ENCODE measurements at regions not wholly inside any gene's neighbourhood (a gene's known extent, or its start where the extent isn't known, plus 50 kb on each side); places are given as distances from the start of the nearest gene placed in this dataset.

GRCh38 chr6:56370127-56370540 is 122.8 kb upstream of the COL21A1 start (continued):
- TF ChIP-seq PREB (CRISPR knock-in tag; IDR thresholded peaks at IDR 0.05) (no peak), ZNF574 (CRISPR knock-in tag; IDR thresholded peaks at IDR 0.05) (peak; percentile 54), TAF1 (CRISPR knock-in tag; IDR thresholded peaks at IDR 0.05) (no peak), RXRB (CRISPR knock-in tag; IDR thresholded peaks at IDR 0.05; ENCODE audit: borderline replicate concordance) (peak; percentile 89), BHLHE40 (IDR thresholded peaks at IDR 0.05; ENCODE audit: low read length) (no peak), EP300 (IDR thresholded peaks at IDR 0.05; ENCODE audit: low read depth in 2 of 2, low read length in 2 of 2) (no peak), EP300 (CRISPR knock-in tag; IDR thresholded peaks at IDR 0.05; ENCODE audit: borderline replicate concordance) (no peak), ZNF256 (CRISPR knock-in tag; conservative IDR thresholded peaks at IDR 0.05) (no peak), KLF11 (CRISPR knock-in tag; IDR thresholded peaks at IDR 0.05) (no peak), RBM22 (optimal IDR thresholded peaks at IDR 0.05; ENCODE audit: low read length) (no peak), MIER3 (CRISPR knock-in tag; IDR thresholded peaks at IDR 0.05; ENCODE audit: borderline replicate concordance) (peak; percentile 89; the same call in 1 of the 2 replicates), ZKSCAN8 (CRISPR knock-in tag; IDR thresholded peaks at IDR 0.05; ENCODE audit: borderline replicate concordance) (0 out of 2 replicates have a peak, but pooled peaks have one; percentile 47), WIZ (CRISPR knock-in tag; IDR thresholded peaks at IDR 0.05) (no peak), LCORL (IDR thresholded peaks at IDR 0.05) (no peak), LCORL (CRISPR knock-in tag; IDR thresholded peaks at IDR 0.05) (peak; percentile 18; the same call in 1 of the 2 replicates), JDP2 (CRISPR knock-in tag; IDR thresholded peaks at IDR 0.05; ENCODE audit: borderline replicate concordance) (no peak), ZNF572 (CRISPR knock-in tag; IDR thresholded peaks at IDR 0.05) (no peak), SIN3A (IDR thresholded peaks at IDR 0.05; ENCODE audit: borderline replicate concordance, low read depth, low read length) (no peak)
- TF ChIP-seq, protein P1, sequence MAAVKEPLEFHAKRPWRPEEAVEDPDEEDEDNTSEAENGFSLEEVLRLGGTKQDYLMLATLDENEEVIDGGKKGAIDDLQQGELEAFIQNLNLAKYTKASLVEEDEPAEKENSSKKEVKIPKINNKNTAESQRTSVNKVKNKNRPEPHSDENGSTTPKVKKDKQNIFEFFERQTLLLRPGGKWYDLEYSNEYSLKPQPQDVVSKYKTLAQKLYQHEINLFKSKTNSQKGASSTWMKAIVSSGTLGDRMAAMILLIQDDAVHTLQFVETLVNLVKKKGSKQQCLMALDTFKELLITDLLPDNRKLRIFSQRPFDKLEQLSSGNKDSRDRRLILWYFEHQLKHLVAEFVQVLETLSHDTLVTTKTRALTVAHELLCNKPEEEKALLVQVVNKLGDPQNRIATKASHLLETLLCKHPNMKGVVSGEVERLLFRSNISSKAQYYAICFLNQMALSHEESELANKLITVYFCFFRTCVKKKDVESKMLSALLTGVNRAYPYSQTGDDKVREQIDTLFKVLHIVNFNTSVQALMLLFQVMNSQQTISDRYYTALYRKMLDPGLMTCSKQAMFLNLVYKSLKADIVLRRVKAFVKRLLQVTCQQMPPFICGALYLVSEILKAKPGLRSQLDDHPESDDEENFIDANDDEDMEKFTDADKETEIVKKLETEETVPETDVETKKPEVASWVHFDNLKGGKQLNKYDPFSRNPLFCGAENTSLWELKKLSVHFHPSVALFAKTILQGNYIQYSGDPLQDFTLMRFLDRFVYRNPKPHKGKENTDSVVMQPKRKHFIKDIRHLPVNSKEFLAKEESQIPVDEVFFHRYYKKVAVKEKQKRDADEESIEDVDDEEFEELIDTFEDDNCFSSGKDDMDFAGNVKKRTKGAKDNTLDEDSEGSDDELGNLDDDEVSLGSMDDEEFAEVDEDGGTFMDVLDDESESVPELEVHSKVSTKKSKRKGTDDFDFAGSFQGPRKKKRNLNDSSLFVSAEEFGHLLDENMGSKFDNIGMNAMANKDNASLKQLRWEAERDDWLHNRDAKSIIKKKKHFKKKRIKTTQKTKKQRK (IDR thresholded peaks at IDR 0.05; ENCODE audit: low read length): no peak
- TF ChIP-seq, protein P2, sequence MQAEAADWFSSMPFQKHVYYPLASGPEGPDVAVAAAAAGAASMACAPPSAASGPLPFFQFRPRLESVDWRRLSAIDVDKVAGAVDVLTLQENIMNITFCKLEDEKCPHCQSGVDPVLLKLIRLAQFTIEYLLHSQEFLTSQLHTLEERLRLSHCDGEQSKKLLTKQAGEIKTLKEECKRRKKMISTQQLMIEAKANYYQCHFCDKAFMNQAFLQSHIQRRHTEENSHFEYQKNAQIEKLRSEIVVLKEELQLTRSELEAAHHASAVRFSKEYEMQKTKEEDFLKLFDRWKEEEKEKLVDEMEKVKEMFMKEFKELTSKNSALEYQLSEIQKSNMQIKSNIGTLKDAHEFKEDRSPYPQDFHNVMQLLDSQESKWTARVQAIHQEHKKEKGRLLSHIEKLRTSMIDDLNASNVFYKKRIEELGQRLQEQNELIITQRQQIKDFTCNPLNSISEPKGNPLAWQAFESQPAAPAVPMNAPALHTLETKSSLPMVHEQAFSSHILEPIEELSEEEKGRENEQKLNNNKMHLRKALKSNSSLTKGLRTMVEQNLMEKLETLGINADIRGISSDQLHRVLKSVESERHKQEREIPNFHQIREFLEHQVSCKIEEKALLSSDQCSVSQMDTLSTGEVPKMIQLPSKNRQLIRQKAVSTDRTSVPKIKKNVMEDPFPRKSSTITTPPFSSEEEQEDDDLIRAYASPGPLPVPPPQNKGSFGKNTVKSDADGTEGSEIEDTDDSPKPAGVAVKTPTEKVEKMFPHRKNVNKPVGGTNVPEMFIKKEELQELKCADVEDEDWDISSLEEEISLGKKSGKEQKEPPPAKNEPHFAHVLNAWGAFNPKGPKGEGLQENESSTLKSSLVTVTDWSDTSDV (CRISPR knock-in tag; IDR thresholded peaks at IDR 0.05): no peak
- TF ChIP-seq, protein P3, sequence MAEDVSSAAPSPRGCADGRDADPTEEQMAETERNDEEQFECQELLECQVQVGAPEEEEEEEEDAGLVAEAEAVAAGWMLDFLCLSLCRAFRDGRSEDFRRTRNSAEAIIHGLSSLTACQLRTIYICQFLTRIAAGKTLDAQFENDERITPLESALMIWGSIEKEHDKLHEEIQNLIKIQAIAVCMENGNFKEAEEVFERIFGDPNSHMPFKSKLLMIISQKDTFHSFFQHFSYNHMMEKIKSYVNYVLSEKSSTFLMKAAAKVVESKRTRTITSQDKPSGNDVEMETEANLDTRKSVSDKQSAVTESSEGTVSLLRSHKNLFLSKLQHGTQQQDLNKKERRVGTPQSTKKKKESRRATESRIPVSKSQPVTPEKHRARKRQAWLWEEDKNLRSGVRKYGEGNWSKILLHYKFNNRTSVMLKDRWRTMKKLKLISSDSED (CRISPR knock-in tag; IDR thresholded peaks at IDR 0.05): no peak

Measured in HepG2 (cell line).